Caco-2 (cell line): ENCODE measurements at regions not wholly inside any gene's neighbourhood (a gene's known extent, or its start where the extent isn't known, plus 50 kb on each side); places are given as distances from the start of the nearest gene placed in this dataset.

Experiments used
- BruUV-seq: library from RNA; stranded (reverse); fragments of 400-500 nt; replicated peaks from 2 replicates; lab custom pipeline; 2021; lab: Mats Ljungman, UMichigan
- CTCF ChIA-PET: fragments of 300-600 bp; sonication (Branson Sonifier 250); formaldehyde crosslinking; loops from one replicate; lab custom pipeline; 2022; ENCODE audit warnings: antibody characterized with exemption; lab: Charles Lee
- POLR2A ChIA-PET: fragments of 300-600 bp; sonication (Branson Sonifier 250); formaldehyde crosslinking; loops from one replicate; lab custom pipeline; 2022; ENCODE audit warnings: antibody characterized with exemption; lab: Charles Lee
- DNase-seq, 2 experiments: peaks; one replicate each; pipeline versions ENCODE4 v3.0.0 to v3.0.0-alpha.2; 2020 to 2022
- H3K27me3 ChIP-seq: replicated peaks from 2 replicates; pipeline ENCODE4 v1.6.0; 2011; ENCODE audit warnings: low read length; ENCODE audit not compliant: control insufficient read depth, insufficient read depth
- H3K36me3 ChIP-seq: 2 replicates; pipeline ENCODE4 v1.5.1; 2011; ENCODE audit warnings: low read length; ENCODE audit not compliant: control insufficient read depth, insufficient read depth
- H3K4me1 ChIP-seq: fragments of 250-450 bp; sonication (Bioruptor Pico); 2 replicates; pipeline ENCODE4 v1.5.1; 2020; ENCODE audit warnings: mild to moderate bottlenecking
- H3K4me3 ChIP-seq: 2 replicates; pipeline ENCODE4 v1.5.1; 2011; ENCODE audit warnings: low read depth, mild to moderate bottlenecking, control low read depth, low read length
- H3K9me3 ChIP-seq: fragments of 250-450 bp; sonication (Bioruptor Pico); 2 replicates; pipeline ENCODE4 v1.5.1; 2020; ENCODE audit warnings: mild to moderate bottlenecking, moderate library complexity
- H3K27ac Mint-ChIP-seq: one replicate; pipeline ENCODE4 v1.8.0; 2022; ENCODE audit warnings: mixed read lengths; ENCODE audit not compliant: unreplicated experiment
- H3K27me3 Mint-ChIP-seq: one replicate; pipeline ENCODE4 v1.8.0; 2022; ENCODE audit warnings: mixed read lengths; ENCODE audit not compliant: insufficient read depth, unreplicated experiment
- H3K36me3 Mint-ChIP-seq: one replicate; pipeline ENCODE4 v1.8.0; 2022; ENCODE audit warnings: mild to moderate bottlenecking, mixed read lengths; ENCODE audit not compliant: insufficient read depth, unreplicated experiment
- H3K4me1 Mint-ChIP-seq: one replicate; pipeline ENCODE4 v1.8.0; 2022; ENCODE audit warnings: low read depth, mixed read lengths; ENCODE audit not compliant: unreplicated experiment
- H3K4me3 Mint-ChIP-seq: one replicate; pipeline ENCODE4 v1.8.0; 2022; ENCODE audit warnings: mild to moderate bottlenecking, moderate library complexity, mixed read lengths; ENCODE audit not compliant: unreplicated experiment
- H3K9me3 Mint-ChIP-seq: one replicate; pipeline ENCODE4 v1.8.0; 2022; ENCODE audit warnings: mixed read lengths; ENCODE audit not compliant: unreplicated experiment
- CTCF ChIP-seq, 2 experiments: fragments of 200-600 bp in 1 of 2; IDR thresholded peaks; 1 replicate in 1 of 2; 2 replicates in 1 of 2; pipeline versions ENCODE4 v1.5.1 to v1.8.0; 2011 to 2022; ENCODE audit warnings: antibody characterized with exemption in 1 of 2, control low read depth in 1 of 2, inconsistent platforms in 1 of 2, low read depth in 1 of 2, low read length in 1 of 2, mild to moderate bottlenecking in 1 of 2, moderate library complexity in 1 of 2; ENCODE audit not compliant: insufficient read depth in 1 of 2, severe bottlenecking in 1 of 2, unreplicated experiment in 1 of 2
- intact Hi-C: fragments of 100-400 bp; cut with micrococcal nuclease; formaldehyde crosslinking; loops from one replicate; pipeline ENCODE4 v1.10.0; 2022; ENCODE audit not compliant: unreplicated experiment

GRCh38 chr19:29457413-29457812 is 68.4 kb upstream of the VSTM2B start:
- H3K9me3 Mint-ChIP-seq, result no peaks in the 10 kb centered on the region
- H3K27ac Mint-ChIP-seq, result no peak overlapping the region
- no peaks in the 10 kb centered on the region for H3K27me3 Mint-ChIP-seq
- intact Hi-C loops, result no loop called here
- POLR2A ChIA-PET, result no interaction called here
- Histone ChIP-seq H3K4me3 (no peak overlapping the region), H3K9me3 (no peaks in the 10 kb centered on the region), H3K36me3 (no peaks in the 10 kb centered on the region), H3K27me3 (no peaks in the 10 kb centered on the region), H3K4me1 (no peaks in the 10 kb centered on the region)
- no peak for DNase-seq
- TF ChIP-seq CTCF (IDR thresholded peaks at IDR 0.05; ENCODE audit: insufficient read depth in 1 of 2, low read depth in 1 of 2, low read length in 1 of 2, severe bottlenecking in 1 of 2, unreplicated experiment in 1 of 2), result no peak
- H3K36me3 Mint-ChIP-seq, result no peaks in the 10 kb centered on the region
- no peak overlapping the region for H3K4me3 Mint-ChIP-seq
- CTCF ChIA-PET, result interaction anchor here (2.1 kb wide), 1 partner anchor 10 kb away, joined by 5 read pairs; no protein-coding TSS in a partner anchor
- BruUV-seq, result no TSS peak
- no peaks in the 10 kb centered on the region for H3K4me1 Mint-ChIP-seq

- Mint-ChIP-seq H3K27me3 (no peaks in the 10 kb centered on the region), H3K4me1 (no peaks in the 10 kb centered on the region), H3K27ac (no peak overlapping the region), H3K4me3 (no peak overlapping the region), H3K36me3 (no peaks in the 10 kb centered on the region), H3K9me3 (peaks cover 11% of the 10 kb centered on the region)
- BruUV-seq, result no TSS peak
- intact Hi-C loops, result loop anchor here (10.0 kb wide), 1 partner anchor 127 kb away; no protein-coding TSS in a partner anchor
- CTCF ChIA-PET, result interaction anchor here (0.5 to 1.3 kb wide), 10 partner anchors 10 to 988 kb away, joined by 3 to 9 read pairs (median 4); partner anchors contain the start of gene POP4
- H3K36me3 ChIP-seq, result no peaks in the 10 kb centered on the region
- peak; percentile 47 to 72 for TF ChIP-seq CTCF (IDR thresholded peaks at IDR 0.05; ENCODE audit: insufficient read depth in 1 of 2, low read depth in 1 of 2, low read length in 1 of 2, severe bottlenecking in 1 of 2, unreplicated experiment in 1 of 2)
- POLR2A ChIA-PET, result no interaction called here
- H3K9me3 ChIP-seq, result no peaks in the 10 kb centered on the region
- peak; percentile 49 to 58 for DNase-seq
- no peak overlapping the region for H3K4me3 ChIP-seq
- no peaks in the 10 kb centered on the region for H3K4me1 ChIP-seq
- H3K27me3 ChIP-seq, result no peaks in the 10 kb centered on the region
These were observed 57.9 kb upstream of the VSTM2B start for GRCh38 chr19:29467824-29468401.

GRCh38 chr19:29475469-29475868 is 50.3 kb upstream of the VSTM2B start:
- Mint-ChIP-seq H3K4me1 (no peaks in the 10 kb centered on the region), H3K27ac (no peak overlapping the region), H3K4me3 (no peak overlapping the region), H3K27me3 (peaks cover 2% of the 10 kb centered on the region), H3K36me3 (no peaks in the 10 kb centered on the region), H3K9me3 (no peaks in the 10 kb centered on the region)
- H3K36me3 ChIP-seq, result no peaks in the 10 kb centered on the region
- BruUV-seq, result no TSS peak
- H3K4me1 ChIP-seq, result no peaks in the 10 kb centered on the region
- H3K9me3 ChIP-seq, result no peaks in the 10 kb centered on the region
- no peak for TF ChIP-seq CTCF (IDR thresholded peaks at IDR 0.05; ENCODE audit: insufficient read depth in 1 of 2, low read depth in 1 of 2, low read length in 1 of 2, severe bottlenecking in 1 of 2, unreplicated experiment in 1 of 2)
- no peak for DNase-seq
- intact Hi-C loops, result no loop called here
- ChIA-PET POLR2A (no interaction called here), CTCF (no interaction called here)
- H3K4me3 ChIP-seq, result no peak overlapping the region
- H3K27me3 ChIP-seq, result no peaks in the 10 kb centered on the region
